OCI-LY3 (cell line): ENCODE measurements at regions not wholly inside any gene's neighbourhood (a gene's known extent, or its start where the extent isn't known, plus 50 kb on each side); places are given as distances from the start of the nearest gene placed in this dataset.

ENCODE experiments used
- H2AFZ ChIP-seq: fragments of 200-600, 300-600 bp; shearing (Covaris generic); 2 replicates; pipeline ENCODE4 v1.6.0; 2014; ENCODE audit warnings: antibody characterized with exemption, low read depth, low read length
- H3K27ac ChIP-seq: fragments of 200-600, 300-600 bp; sonication (generic); 2 replicates; pipeline ENCODE4 v1.5.1; 2014; ENCODE audit warnings: mild to moderate bottlenecking, low read length, moderate library complexity, mixed read lengths
- H3K27me3 ChIP-seq: fragments of 200-600, 300-600 bp; sonication (generic); 2 replicates; pipeline ENCODE4 v1.6.1; 2014; ENCODE audit warnings: low read depth, low read length, mixed read lengths
- H3K36me3 ChIP-seq: fragments of 200-600, 300-600 bp; sonication (generic); replicated peaks from 2 replicates; pipeline ENCODE3; 2014; ENCODE audit warnings: low read depth, low read length, mixed read lengths
- H3K4me1 ChIP-seq: fragments of 300-600, 200-600 bp; sonication (generic); 2 replicates; pipeline ENCODE4 v1.6.1; 2014; ENCODE audit warnings: low read length, mixed read lengths
- H3K4me2 ChIP-seq: fragments of 200-600, 300-600 bp; sonication (generic); 2 replicates; pipeline ENCODE4 v1.6.1; 2014; ENCODE audit warnings: low read length, mixed read lengths
- H3K4me3 ChIP-seq: fragments of 300-600, 200-600 bp; sonication (generic); 2 replicates; pipeline ENCODE4 v1.5.1; 2014; ENCODE audit warnings: antibody characterized with exemption, mild to moderate bottlenecking, low read length, moderate library complexity
- H3K79me2 ChIP-seq: fragments of 300-600, 200-600 bp; shearing (Covaris generic); 2 replicates; pipeline ENCODE4 v1.6.1; 2014; ENCODE audit warnings: mild to moderate bottlenecking, low read length, mixed read lengths
- H3K9ac ChIP-seq: fragments of 300-600, 200-600 bp; shearing (Covaris generic); 2 replicates; pipeline ENCODE4 v1.6.0; 2014; ENCODE audit warnings: mild to moderate bottlenecking, low read length, moderate library complexity
- H3K9me3 ChIP-seq: fragments of 200-600, 300-600 bp; shearing (Covaris generic); 2 replicates; pipeline ENCODE4 v1.6.1; 2014; ENCODE audit warnings: low read length, mixed read lengths; ENCODE audit not compliant: insufficient read depth
- H4K20me1 ChIP-seq: fragments of 200-600, 300-600 bp; sonication (generic); 2 replicates; pipeline ENCODE4 v1.6.1; 2016; ENCODE audit warnings: low read length, mixed read lengths; ENCODE audit not compliant: insufficient read depth
- CTCF ChIP-seq: fragments of 200-600, 300-600 bp; sonication (generic); IDR thresholded peaks from 2 replicates; pipeline ENCODE4 v1.5.1; 2014; ENCODE audit warnings: antibody characterized with exemption, low read length, low read depth
- EZH2phosphoT487 ChIP-seq: fragments of 200-600 bp; shearing (Covaris generic); IDR thresholded peaks from 2 replicates; pipeline ENCODE4 v1.6.1; 2018; ENCODE audit warnings: antibody characterized with exemption, mixed run types, low read depth

GRCh38 chr1:208637181-208637580 is 393.0 kb upstream of the PLXNA2 start:
- Histone ChIP-seq H3K9me3 (no peaks in the 10 kb centered on the region), H3K9ac (no peak overlapping the region), H3K27ac (no peak overlapping the region), H3K4me3 (no peak overlapping the region), H3K79me2 (no peaks in the 10 kb centered on the region), H3K4me2 (no peak overlapping the region), H4K20me1 (no peaks in the 10 kb centered on the region), H3K4me1 (peaks cover 9% of the 10 kb centered on the region), H3K36me3 (no peaks in the 10 kb centered on the region), H3K27me3 (peaks cover 35% of the 10 kb centered on the region), H2AFZ (no peak overlapping the region)
- TF ChIP-seq EZH2phosphoT487 (no peak), CTCF (no peak)

- H3K4me3 ChIP-seq, result no peak overlapping the region
- peaks cover 30% of the 10 kb centered on the region for H3K27me3 ChIP-seq
- H3K27ac ChIP-seq, result no peak overlapping the region
- H3K4me2 ChIP-seq, result no peak overlapping the region
- H3K36me3 ChIP-seq, result no peaks in the 10 kb centered on the region
- no peaks in the 10 kb centered on the region for H3K9me3 ChIP-seq
- H3K9ac ChIP-seq, result no peak overlapping the region
- H2AFZ ChIP-seq, result no peak overlapping the region
- no peak for TF ChIP-seq EZH2phosphoT487
- no peak for TF ChIP-seq CTCF
- no peaks in the 10 kb centered on the region for H3K79me2 ChIP-seq
- H3K4me1 ChIP-seq, result peaks cover 10% of the 10 kb centered on the region
- no peaks in the 10 kb centered on the region for H4K20me1 ChIP-seq
Observed at GRCh38 chr1:208639382-208639781, 395.2 kb upstream of the PLXNA2 start.

DNA sequence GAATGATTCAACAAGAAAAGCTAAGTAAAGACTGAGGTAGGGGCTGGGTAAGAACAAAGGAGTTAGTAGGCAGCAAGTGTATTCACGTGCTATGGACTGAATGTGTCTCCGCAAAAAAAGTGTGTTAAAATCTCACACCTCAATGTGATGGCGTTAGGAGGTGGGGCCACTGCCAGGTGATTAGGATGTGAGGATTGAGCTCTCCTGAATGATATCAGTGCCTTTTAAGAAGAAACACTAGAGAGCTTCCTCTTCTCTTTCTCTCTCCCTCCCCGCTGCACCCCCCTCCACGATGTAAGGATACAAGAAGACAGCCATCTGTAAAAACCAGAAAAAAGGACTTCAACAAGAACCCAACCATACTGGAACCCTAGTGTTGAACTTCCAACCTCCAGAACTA is 396.1 kb upstream of the PLXNA2 start:
- H3K4me1 ChIP-seq, result peaks cover 10% of the 10 kb centered on the region
- H3K9me3 ChIP-seq, result no peaks in the 10 kb centered on the region
- TF ChIP-seq CTCF (no peak), EZH2phosphoT487 (no peak)
- no peak overlapping the region for H3K4me3 ChIP-seq
- H3K27ac ChIP-seq, result no peak overlapping the region
- H4K20me1 ChIP-seq, result no peaks in the 10 kb centered on the region
- no peak overlapping the region for H3K9ac ChIP-seq
- no peak overlapping the region for H3K4me2 ChIP-seq
- peaks cover 30% of the 10 kb centered on the region for H3K27me3 ChIP-seq
- H3K36me3 ChIP-seq, result no peaks in the 10 kb centered on the region
- H2AFZ ChIP-seq, result no peak overlapping the region
- H3K79me2 ChIP-seq, result no peaks in the 10 kb centered on the region

DNA sequence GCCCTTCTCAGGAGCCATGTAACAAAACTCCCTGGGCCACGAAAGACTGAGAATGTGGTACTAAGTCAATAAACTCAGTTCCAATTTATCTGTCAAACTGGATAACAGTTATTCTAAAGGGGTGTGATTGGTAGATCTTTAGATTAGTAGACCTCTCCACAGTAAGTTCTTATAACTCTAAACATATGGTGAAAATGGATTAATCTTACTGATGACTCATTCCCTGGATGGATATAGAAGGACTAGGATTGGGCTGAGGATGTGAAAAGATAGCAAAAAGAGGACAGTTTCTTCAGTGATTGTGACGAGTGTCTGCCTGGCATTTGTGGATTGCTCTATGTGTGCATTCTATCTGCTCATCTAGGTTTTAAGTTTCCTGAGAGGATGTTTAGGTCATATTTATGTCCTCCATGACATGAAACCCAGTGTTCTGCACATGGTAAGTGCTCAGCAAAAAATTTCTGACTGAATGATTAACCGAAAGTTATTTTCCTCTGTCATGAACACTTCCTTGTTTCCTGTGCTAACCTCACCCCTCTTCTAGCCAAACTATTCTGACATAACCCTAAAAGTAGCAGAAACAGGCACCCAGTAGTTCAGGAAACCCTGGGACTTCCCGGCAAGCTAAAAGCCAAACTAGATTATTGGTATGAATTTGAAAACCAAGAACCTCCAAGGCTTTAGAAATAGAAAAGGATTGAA is 397.5 kb upstream of the PLXNA2 start:
- Histone ChIP-seq H2AFZ (no peak overlapping the region), H3K9ac (no peak overlapping the region), H3K9me3 (no peaks in the 10 kb centered on the region)

More for the DNA sequence above, 397.5 kb upstream of the PLXNA2 start:
- Histone ChIP-seq H3K4me3 (no peak overlapping the region), H3K4me2 (no peak overlapping the region), H3K79me2 (no peaks in the 10 kb centered on the region), H3K36me3 (no peaks in the 10 kb centered on the region), H4K20me1 (no peaks in the 10 kb centered on the region), H3K4me1 (peaks cover 10% of the 10 kb centered on the region), H3K27ac (no peak overlapping the region), H3K27me3 (peaks cover 33% of the 10 kb centered on the region; the same call in 1 of the 2 replicates)
- TF ChIP-seq EZH2phosphoT487, result no peak
- no peak for TF ChIP-seq CTCF
